IMR-90 (cell line): ENCODE measurements at regions not wholly inside any gene's neighbourhood (a gene's known extent, or its start where the extent isn't known, plus 50 kb on each side); places are given as distances from the start of the nearest gene placed in this dataset.

Experiments used
- ATAC-seq: fragments of 200-7000 bp; cut with Tn5 transposase; 2 replicates; pipeline ENCODE4 v1.9.1; 2020; ENCODE audit warnings: low read depth, mild to moderate bottlenecking, moderate library complexity
- BruUV-seq: library from RNA; stranded (reverse); fragments of 400-500 nt; replicated peaks from 2 replicates; lab custom pipeline; 2021; lab: Mats Ljungman, UMichigan
- CTCF ChIA-PET: fragments of 300-600 bp; formaldehyde crosslinking; extraction: SDS; loops from one replicate; lab custom pipeline; 2021; ENCODE audit warnings: antibody characterized with exemption; lab: Yijun Ruan, JAX
- POLR2A ChIA-PET: fragments of 300-600 bp; sonication (Branson Sonifier 250); formaldehyde crosslinking; loops from one replicate; lab custom pipeline; 2022; ENCODE audit warnings: antibody characterized with exemption; ENCODE audit not compliant: unreplicated experiment; lab: Charles Lee
- DNase-seq: peaks from one replicate; pipeline ENCODE4 v3.0.0; 2013
- H2AFZ ChIP-seq: replicated peaks from 2 replicates; pipeline ENCODE3; 2013; ENCODE audit warnings: low read length, mild to moderate bottlenecking; ENCODE audit not compliant: poor library complexity
- H2AK5ac ChIP-seq: 2 replicates; pipeline ENCODE4 v1.6.1; 2013; ENCODE audit warnings: low read depth, low read length, inconsistent platforms
- H2AK9ac ChIP-seq: replicated peaks from 2 replicates; pipeline ENCODE3; 2013; ENCODE audit warnings: mild to moderate bottlenecking, low read depth, low read length, moderate library complexity; ENCODE audit not compliant: poor library complexity
- H2BK120ac ChIP-seq: 2 replicates; pipeline ENCODE4 v1.6.1; 2013; ENCODE audit warnings: low read depth, low read length, inconsistent platforms
- H2BK15ac ChIP-seq: 3 replicates; pipeline ENCODE4 v1.6.1; 2013; ENCODE audit warnings: low read depth, low read length, inconsistent platforms
- H2BK20ac ChIP-seq: 2 replicates; pipeline ENCODE4 v1.6.1; 2013; ENCODE audit warnings: low read depth, mild to moderate bottlenecking, inconsistent platforms, low read length, moderate library complexity
- H2BK5ac ChIP-seq: 2 replicates; pipeline ENCODE4 v1.6.1; 2013; ENCODE audit warnings: mild to moderate bottlenecking, low read depth, low read length, inconsistent platforms; ENCODE audit not compliant: poor library complexity, severe bottlenecking
- H3K14ac ChIP-seq: replicated peaks from 2 replicates; pipeline ENCODE4 v1.6.1; 2013; ENCODE audit warnings: low read depth, low read length, inconsistent platforms
- H3K18ac ChIP-seq: 2 replicates; pipeline ENCODE4 v1.6.1; 2013; ENCODE audit warnings: low read depth, low read length, control low read depth
- H3K23ac ChIP-seq: 2 replicates; pipeline ENCODE4 v1.6.1; 2013; ENCODE audit warnings: low read depth, low read length, inconsistent platforms
- H3K27ac ChIP-seq: 2 replicates; pipeline ENCODE4 v1.5.1; 2013; ENCODE audit warnings: mild to moderate bottlenecking, control low read depth, low read length; ENCODE audit not compliant: insufficient read depth
- H3K27me3 ChIP-seq: 2 replicates; pipeline ENCODE4 v1.6.1; 2013; ENCODE audit warnings: low read length; ENCODE audit not compliant: control insufficient read depth, insufficient read depth
- H3K36me3 ChIP-seq: 2 replicates; pipeline ENCODE4 v1.6.1; 2013; ENCODE audit warnings: low read length, mixed read lengths; ENCODE audit not compliant: control insufficient read depth, insufficient read depth
- H3K4ac ChIP-seq: 2 replicates; pipeline ENCODE4 v1.6.1; 2013; ENCODE audit warnings: low read depth, low read length, inconsistent platforms
- H3K4me1 ChIP-seq: 2 replicates; pipeline ENCODE4 v1.6.1; 2013; ENCODE audit warnings: low read length, mixed read lengths; ENCODE audit not compliant: control insufficient read depth, insufficient read depth
- H3K4me2 ChIP-seq: 2 replicates; pipeline ENCODE4 v1.6.1; 2013; ENCODE audit warnings: low read depth, mild to moderate bottlenecking, control low read depth, low read length, moderate library complexity
- H3K4me3 ChIP-seq: 2 replicates; pipeline ENCODE4 v1.5.1; 2013; ENCODE audit warnings: low read depth, mild to moderate bottlenecking, control low read depth, low read length, moderate library complexity; ENCODE audit not compliant: insufficient read depth
- H3K56ac ChIP-seq: 2 replicates; pipeline ENCODE4 v1.6.1; 2013; ENCODE audit warnings: low read length, inconsistent platforms; ENCODE audit not compliant: insufficient read depth; ENCODE audit errors: extremely low read depth
- H3K79me1 ChIP-seq, 2 experiments: 2 replicates each; pipeline ENCODE4 v1.6.1; 2013; ENCODE audit warnings: low read length in 2 of 2, inconsistent platforms in 1 of 2, low read depth in 1 of 2
- H3K9ac ChIP-seq: 2 replicates; pipeline ENCODE4 v1.6.1; 2013; ENCODE audit warnings: low read depth, low read length, control low read depth
- H3K9me1 ChIP-seq: 2 replicates; pipeline ENCODE4 v1.6.1; 2013; ENCODE audit warnings: low read length, inconsistent platforms; ENCODE audit not compliant: insufficient read depth
- H3K9me3 ChIP-seq: 2 replicates; pipeline ENCODE4 v1.6.1; 2013; ENCODE audit warnings: low read length; ENCODE audit not compliant: control insufficient read depth, insufficient read depth
- H4K20me1 ChIP-seq: 2 replicates; pipeline ENCODE4 v1.6.1; 2013; ENCODE audit warnings: low read length, inconsistent platforms; ENCODE audit not compliant: insufficient read depth
- H4K5ac ChIP-seq: 2 replicates; pipeline ENCODE4 v1.6.1; 2013; ENCODE audit warnings: mild to moderate bottlenecking, low read depth, low read length, control low read depth
- H4K8ac ChIP-seq, 2 experiments: 2 replicates each; pipeline ENCODE4 v1.6.1; 2013; ENCODE audit warnings: low read depth in 2 of 2, low read length in 2 of 2, control low read depth in 1 of 2, inconsistent platforms in 1 of 2
- H4K91ac ChIP-seq: 2 replicates; pipeline ENCODE4 v1.6.1; 2013; ENCODE audit warnings: low read depth, low read length, inconsistent platforms; ENCODE audit not compliant: insufficient read depth
- CEBPB ChIP-seq: IDR thresholded peaks from 2 replicates; pipeline ENCODE4 v1.6.1; 2012; ENCODE audit warnings: low read depth, low read length, improper control_type of control experiment
- FOS ChIP-seq: fragments of 150-350 bp; IDR thresholded peaks from 2 replicates; pipeline ENCODE4 v1.6.1; 2016; ENCODE audit warnings: low read depth, low read length
- NFE2L2 ChIP-seq: fragments of 150-350 bp; IDR thresholded peaks from 2 replicates; pipeline ENCODE4 v1.6.1; 2016; ENCODE audit warnings: low read depth, mild to moderate bottlenecking, low read length
- RAD21 ChIP-seq: IDR thresholded peaks from 2 replicates; pipeline ENCODE4 v1.6.1; 2012; ENCODE audit warnings: low read length, improper control_type of control experiment
- RCOR1 ChIP-seq: IDR thresholded peaks from 2 replicates; pipeline ENCODE4 v1.6.1; 2012; ENCODE audit warnings: mild to moderate bottlenecking, low read length, improper control_type of control experiment; ENCODE audit not compliant: insufficient replicate concordance
- SMC3 ChIP-seq: fragments of 150-350 bp; IDR thresholded peaks from 2 replicates; pipeline ENCODE4 v1.6.1; 2016; ENCODE audit warnings: low read depth, mild to moderate bottlenecking, antibody characterized with exemption, low read length, moderate library complexity
- USF2 ChIP-seq: fragments of 150-350 bp; IDR thresholded peaks from 2 replicates; pipeline ENCODE4 v1.6.1; 2017; ENCODE audit warnings: mild to moderate bottlenecking, antibody characterized with exemption, low read length, low read depth
- WGBS, 2 experiments: methylation state at CpG; one replicate each; pipeline versions ENCODE4 v1.1.5 to v1.1.7; 2013; ENCODE audit warnings: missing lambda C conversion rate in 2 of 2; ENCODE audit not compliant: insufficient read length in 1 of 2; ENCODE audit errors: extremely low coverage in 2 of 2; 5-methylcytosine and 5-hydroxymethylcytosine counted together
- dilution Hi-C: fragments of 300-500 bp; cut with HindIII; formaldehyde crosslinking; loops from one replicate; pipeline ENCODE4 v1.14.3; 2018; ENCODE audit warnings: low sequenced_read_pairs; ENCODE audit not compliant: unreplicated experiment
- in situ Hi-C: fragments of 300-500 bp; cut with MboI; formaldehyde crosslinking; loops from 3 replicates; pipeline ENCODE4 v1.14.3; 2019; ENCODE audit warnings: low sequenced_read_pairs, inconsistent platforms, mixed read lengths
- intact Hi-C: fragments of 100-400 bp; cut with micrococcal nuclease; formaldehyde crosslinking; loops from 2 replicates; pipeline ENCODE4 v1.10.0; 2022

GRCh38 chr1:87506147-87506546 is 177.5 kb downstream of the LMO4 start:
- Histone ChIP-seq H2BK15ac (no peak overlapping the region), H3K9me3 (no peaks in the 10 kb centered on the region), H3K56ac (no peak overlapping the region), H3K18ac (no peak overlapping the region), H4K8ac (no peak overlapping the region), H3K79me1 (no peaks in the 10 kb centered on the region), H3K9ac (no peak overlapping the region), H3K27ac (no peak overlapping the region), H2BK5ac (no peak overlapping the region), H3K14ac (no peak overlapping the region), H2AK5ac (no peak overlapping the region), H3K27me3 (no peaks in the 10 kb centered on the region), H3K23ac (no peak overlapping the region), H3K36me3 (no peaks in the 10 kb centered on the region), H2BK20ac (no peak overlapping the region), H2AFZ (no peak overlapping the region), H4K91ac (no peak overlapping the region), H3K4ac (no peak overlapping the region), H2BK120ac (no peak overlapping the region), H3K9me1 (peaks cover 3% of the 10 kb centered on the region; the same call in 1 of the 2 replicates), H4K5ac (no peak overlapping the region), H3K4me3 (no peak overlapping the region), H4K20me1 (no peaks in the 10 kb centered on the region), H2AK9ac (no peak overlapping the region), H3K4me1 (peaks cover 2% of the 10 kb centered on the region; the same call in 1 of the 2 replicates), H3K4me2 (no peak overlapping the region)
- dilution Hi-C loops (no loop called here), intact Hi-C loops (loop anchor here (10.0 kb wide), 1 partner anchor 371 kb away; no protein-coding TSS in a partner anchor), in situ Hi-C loops (no loop called here)
- no TSS peak for BruUV-seq
- WGBS, 2 experiments: 63% methylated on average over 3 of the region's 8 CpGs; no CpG with 5 or more reads in 1 of the 2 experiments
- ChIA-PET CTCF (interaction anchor here (0.6 kb wide), 1 partner anchor 422 kb away, joined by 3 read pairs; no protein-coding TSS in a partner anchor), POLR2A (no interaction called here)
- DNase-seq: no peak
- no peak for ATAC-seq
- TF ChIP-seq SMC3: no peak
- TF ChIP-seq CEBPB: no peak
- no peak for TF ChIP-seq RAD21
- no peak for TF ChIP-seq RCOR1
- no peak for TF ChIP-seq NFE2L2
- TF ChIP-seq FOS: no peak
- TF ChIP-seq USF2: no peak
